Activated CD4-positive, alpha-beta T cell treated with anti-CD3 and anti-CD28 coated beads, Interleukin-2, amount 10 ng/mL, durations not matched to agents 7 days and 5 days (primary cell): ENCODE measurements at regions not wholly inside any gene's neighbourhood (a gene's known extent, or its start where the extent isn't known, plus 50 kb on each side); places are given as distances from the start of the nearest gene placed in this dataset.

Source experiments
- CTCF ChIA-PET: fragments of 350-600 bp; sonication (Branson Sonifier 250); formaldehyde crosslinking; loops from one replicate; lab custom pipeline; 2021; ENCODE audit warnings: antibody characterized with exemption; lab: Charles Lee
- POLR2A ChIA-PET: fragments of 350-600 bp; sonication (Branson Sonifier 250); formaldehyde crosslinking; loops from one replicate; lab custom pipeline; 2021; ENCODE audit warnings: antibody characterized with exemption; lab: Charles Lee
- DNase-seq: peaks from one replicate; pipeline ENCODE4 v3.0.0-alpha.2; 2020
- H3K27ac Mint-ChIP-seq: one replicate; pipeline ENCODE4 v1.8.0; 2021; ENCODE audit warnings: mild to moderate bottlenecking, moderate library complexity, mixed read lengths
- H3K27me3 Mint-ChIP-seq: one replicate; pipeline ENCODE4 v1.8.0; 2021; ENCODE audit warnings: mixed read lengths
- H3K36me3 Mint-ChIP-seq: one replicate; pipeline ENCODE4 v1.8.0; 2021; ENCODE audit warnings: low read depth, mixed read lengths
- H3K4me1 Mint-ChIP-seq: one replicate; pipeline ENCODE4 v1.8.0; 2021; ENCODE audit warnings: mixed read lengths
- H3K4me3 Mint-ChIP-seq: one replicate; pipeline ENCODE4 v1.8.0; 2021; ENCODE audit warnings: mild to moderate bottlenecking, moderate library complexity, mixed read lengths
- H3K9me3 Mint-ChIP-seq: one replicate; pipeline ENCODE4 v1.8.0; 2021; ENCODE audit warnings: mixed read lengths

GRCh38 chr5:3217771-3218495 lies 377.7 kb upstream of the IRX1 start:
- POLR2A ChIA-PET, result no interaction called here
- no peak for DNase-seq
- Mint-ChIP-seq H3K36me3 (no peaks in the 10 kb centered on the region), H3K4me3 (no peak overlapping the region), H3K9me3 (no peaks in the 10 kb centered on the region), H3K27me3 (no peaks in the 10 kb centered on the region), H3K4me1 (no peaks in the 10 kb centered on the region), H3K27ac (no peak overlapping the region)
- CTCF ChIA-PET, result interaction anchor here (0.6 kb wide), 1 partner anchor 1018 kb away, joined by 3 read pairs; no protein-coding TSS in a partner anchor

GRCh38 chr5:3217114-3217513 lies 378.5 kb upstream of the IRX1 start:
- Mint-ChIP-seq H3K36me3 (no peaks in the 10 kb centered on the region), H3K27ac (no peak overlapping the region), H3K4me3 (no peak overlapping the region), H3K4me1 (no peaks in the 10 kb centered on the region), H3K27me3 (no peaks in the 10 kb centered on the region), H3K9me3 (no peaks in the 10 kb centered on the region)
- DNase-seq, result no peak
- CTCF ChIA-PET, result no interaction called here
- POLR2A ChIA-PET, result no interaction called here

GRCh38 chr5:3216386-3216785 lies 379.2 kb upstream of the IRX1 start:
- Mint-ChIP-seq H3K9me3 (no peaks in the 10 kb centered on the region), H3K27me3 (no peaks in the 10 kb centered on the region), H3K27ac (no peak overlapping the region), H3K4me1 (no peaks in the 10 kb centered on the region), H3K4me3 (no peak overlapping the region), H3K36me3 (no peaks in the 10 kb centered on the region)
- ChIA-PET POLR2A (no interaction called here), CTCF (no interaction called here)
- no peak for DNase-seq

- Mint-ChIP-seq H3K27me3 (no peaks in the 10 kb centered on the region), H3K27ac (no peak overlapping the region), H3K4me3 (no peak overlapping the region), H3K9me3 (peaks cover 3% of the 10 kb centered on the region), H3K36me3 (no peaks in the 10 kb centered on the region), H3K4me1 (no peaks in the 10 kb centered on the region)
- DNase-seq, result no peak
- POLR2A ChIA-PET, result no interaction called here
- CTCF ChIA-PET, result no interaction called here
Measured at GRCh38 chr5:3214838-3215374, 380.7 kb upstream of the IRX1 start.

GRCh38 chr5:3214396-3214795 lies 381.2 kb upstream of the IRX1 start:
- Mint-ChIP-seq H3K27me3 (no peaks in the 10 kb centered on the region), H3K36me3 (no peaks in the 10 kb centered on the region), H3K27ac (no peak overlapping the region), H3K4me1 (no peaks in the 10 kb centered on the region), H3K4me3 (no peak overlapping the region), H3K9me3 (peaks cover 3% of the 10 kb centered on the region)
- no peak for DNase-seq
- ChIA-PET CTCF (no interaction called here), POLR2A (no interaction called here)

DNA sequence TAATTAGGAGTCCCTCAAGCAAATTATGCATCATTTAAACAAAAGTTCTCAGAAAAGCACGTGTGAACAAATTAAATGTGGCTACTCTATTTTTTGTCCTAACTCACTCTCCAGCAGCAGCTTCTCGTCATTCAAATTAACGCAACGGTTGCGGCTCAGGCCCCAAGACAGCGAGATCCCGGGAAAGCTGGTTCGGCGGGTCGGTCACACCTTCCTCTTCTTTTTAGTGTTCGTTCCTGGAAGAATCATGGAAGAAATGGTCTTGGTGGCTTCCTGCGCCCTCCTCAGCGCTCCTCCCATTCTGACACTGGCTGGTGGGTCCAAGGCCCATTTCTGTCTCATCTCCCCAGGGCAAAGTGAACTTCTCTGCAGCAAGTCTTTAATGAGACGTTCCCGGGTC lies 382.8 kb upstream of the IRX1 start:
- ChIA-PET CTCF (no interaction called here), POLR2A (no interaction called here)
- H3K36me3 Mint-ChIP-seq, result no peaks in the 10 kb centered on the region

DNA sequence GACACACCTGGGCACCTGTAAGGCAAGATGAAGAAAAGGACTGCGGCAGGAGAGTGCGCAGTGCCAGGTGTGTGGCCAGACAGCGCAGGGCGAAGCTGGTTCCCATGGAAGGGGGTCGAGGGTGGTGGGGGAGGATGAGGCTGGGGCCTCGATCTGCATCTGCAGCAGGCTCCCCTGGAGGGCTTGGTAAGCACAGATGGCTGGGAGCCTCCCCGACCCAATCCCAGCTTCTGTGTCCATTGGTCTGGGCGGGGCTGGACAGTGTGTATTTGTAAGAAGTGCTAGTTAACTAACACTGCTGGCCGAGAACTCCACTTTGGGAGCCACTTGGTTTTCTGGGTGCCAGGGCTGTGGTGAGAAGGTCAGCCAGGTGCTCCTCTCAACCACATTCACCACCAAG lies 385.1 kb upstream of the IRX1 start:
- ChIA-PET CTCF (no interaction called here), POLR2A (no interaction called here)
- no peak overlapping the region for H3K27ac Mint-ChIP-seq
- H3K4me1 Mint-ChIP-seq, result no peaks in the 10 kb centered on the region
- peaks cover 8% of the 10 kb centered on the region for H3K9me3 Mint-ChIP-seq
- no peaks in the 10 kb centered on the region for H3K36me3 Mint-ChIP-seq
- H3K27me3 Mint-ChIP-seq, result no peaks in the 10 kb centered on the region
- no peak for DNase-seq
- no peak overlapping the region for H3K4me3 Mint-ChIP-seq

More for the DNA sequence above, 382.8 kb upstream of the IRX1 start:
- H3K4me1 Mint-ChIP-seq, result no peaks in the 10 kb centered on the region
- H3K27ac Mint-ChIP-seq, result no peak overlapping the region
- no peak for DNase-seq
- no peaks in the 10 kb centered on the region for H3K27me3 Mint-ChIP-seq
- H3K4me3 Mint-ChIP-seq, result no peak overlapping the region
- H3K9me3 Mint-ChIP-seq, result peaks cover 7% of the 10 kb centered on the region

GRCh38 chr5:3209918-3210317 lies 385.7 kb upstream of the IRX1 start:
- no peak for DNase-seq
- H3K27ac Mint-ChIP-seq, result no peak overlapping the region
- no peaks in the 10 kb centered on the region for H3K36me3 Mint-ChIP-seq
- H3K4me3 Mint-ChIP-seq, result no peak overlapping the region
- ChIA-PET POLR2A (no interaction called here), CTCF (no interaction called here)
- peaks cover 8% of the 10 kb centered on the region for H3K9me3 Mint-ChIP-seq
- no peaks in the 10 kb centered on the region for H3K4me1 Mint-ChIP-seq
- no peaks in the 10 kb centered on the region for H3K27me3 Mint-ChIP-seq

DNA sequence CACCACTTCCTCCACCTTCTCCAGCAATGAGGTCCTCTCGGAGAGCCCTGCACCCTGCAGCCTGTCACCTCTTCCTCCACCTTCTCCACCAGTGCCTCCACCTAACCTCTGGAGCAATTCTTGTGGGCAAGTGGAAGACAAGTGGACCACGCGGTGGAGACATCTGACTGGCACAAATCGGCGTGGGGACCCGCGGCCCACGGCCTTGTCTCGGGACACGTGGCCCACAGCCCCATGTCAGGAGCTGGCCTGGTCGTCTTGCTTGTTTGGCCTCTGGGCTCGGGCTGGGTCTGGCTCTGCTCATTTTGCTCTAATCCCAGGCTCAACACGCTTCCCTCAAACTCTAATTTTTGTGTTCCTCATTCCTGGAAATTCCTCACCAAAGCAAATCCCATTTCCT lies 393.1 kb upstream of the IRX1 start:
- POLR2A ChIA-PET, result no interaction called here
- Mint-ChIP-seq H3K27me3 (peaks cover 10% of the 10 kb centered on the region), H3K4me1 (no peaks in the 10 kb centered on the region), H3K4me3 (no peak overlapping the region), H3K27ac (no peak overlapping the region), H3K36me3 (no peaks in the 10 kb centered on the region), H3K9me3 (no peaks in the 10 kb centered on the region)
- CTCF ChIA-PET, result no interaction called here
- no peak for DNase-seq

DNA sequence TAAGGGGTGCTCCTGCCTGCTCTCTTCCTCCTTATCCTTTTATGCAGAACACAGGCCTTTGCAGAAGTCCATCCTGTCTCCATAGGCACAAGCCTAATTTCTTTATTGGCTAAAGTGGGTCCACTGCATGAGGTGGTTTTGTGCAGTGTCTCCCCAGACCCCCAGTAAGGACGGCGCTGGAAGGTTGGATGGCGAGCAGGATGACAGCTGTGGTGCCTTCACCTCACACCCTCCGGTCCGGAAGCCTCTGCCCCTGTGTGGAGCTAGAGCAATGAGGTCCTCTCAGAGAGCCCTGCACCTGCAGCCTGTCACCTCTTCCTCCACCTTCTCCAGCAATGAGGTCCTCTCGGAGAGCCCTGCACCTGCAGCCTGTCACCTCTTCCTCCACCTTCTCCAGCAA lies 393.7 kb upstream of the IRX1 start:
- no peak overlapping the region for H3K4me3 Mint-ChIP-seq
- H3K36me3 Mint-ChIP-seq, result no peaks in the 10 kb centered on the region
- H3K27ac Mint-ChIP-seq, result no peak overlapping the region
- POLR2A ChIA-PET, result no interaction called here
- CTCF ChIA-PET, result no interaction called here
- peaks cover 15% of the 10 kb centered on the region for H3K27me3 Mint-ChIP-seq
- H3K9me3 Mint-ChIP-seq, result no peaks in the 10 kb centered on the region
- no peaks in the 10 kb centered on the region for H3K4me1 Mint-ChIP-seq
- DNase-seq, result no peak

DNA sequence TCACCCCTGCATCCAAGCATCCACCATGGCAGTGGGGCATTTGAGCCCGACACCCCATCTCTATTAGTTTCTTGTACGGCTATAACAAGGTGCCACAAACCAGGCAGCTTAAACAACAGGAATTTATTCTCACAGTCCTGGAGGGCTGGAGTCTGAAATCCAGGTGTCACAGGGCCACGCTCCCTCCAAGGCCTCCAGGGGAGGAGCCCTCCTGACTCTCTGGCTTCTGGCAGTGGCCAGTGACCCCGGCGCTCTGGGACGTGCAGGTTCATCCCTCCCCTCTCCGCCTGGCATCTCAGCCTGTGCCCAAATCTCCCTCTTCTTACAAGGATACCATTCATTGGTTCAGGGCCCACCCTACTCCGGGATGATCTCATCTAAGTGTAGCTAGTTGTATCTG lies 394.5 kb upstream of the IRX1 start:
- H3K4me3 Mint-ChIP-seq, result no peak overlapping the region
- no peaks in the 10 kb centered on the region for H3K36me3 Mint-ChIP-seq
- ChIA-PET CTCF (no interaction called here), POLR2A (no interaction called here)
- H3K9me3 Mint-ChIP-seq, result no peaks in the 10 kb centered on the region
- no peaks in the 10 kb centered on the region for H3K4me1 Mint-ChIP-seq
- H3K27ac Mint-ChIP-seq, result no peak overlapping the region
- peaks cover 17% of the 10 kb centered on the region for H3K27me3 Mint-ChIP-seq
- DNase-seq, result no peak

- H3K36me3 Mint-ChIP-seq, result no peaks in the 10 kb centered on the region
- no peaks in the 10 kb centered on the region for H3K4me1 Mint-ChIP-seq
- H3K9me3 Mint-ChIP-seq, result no peaks in the 10 kb centered on the region
- ChIA-PET CTCF (no interaction called here), POLR2A (no interaction called here)
- peaks cover 17% of the 10 kb centered on the region for H3K27me3 Mint-ChIP-seq
- no peak overlapping the region for H3K4me3 Mint-ChIP-seq
- no peak overlapping the region for H3K27ac Mint-ChIP-seq
- no peak for DNase-seq
Measured at GRCh38 chr5:3199962-3200755, 395.5 kb upstream of the IRX1 start.

DNA sequence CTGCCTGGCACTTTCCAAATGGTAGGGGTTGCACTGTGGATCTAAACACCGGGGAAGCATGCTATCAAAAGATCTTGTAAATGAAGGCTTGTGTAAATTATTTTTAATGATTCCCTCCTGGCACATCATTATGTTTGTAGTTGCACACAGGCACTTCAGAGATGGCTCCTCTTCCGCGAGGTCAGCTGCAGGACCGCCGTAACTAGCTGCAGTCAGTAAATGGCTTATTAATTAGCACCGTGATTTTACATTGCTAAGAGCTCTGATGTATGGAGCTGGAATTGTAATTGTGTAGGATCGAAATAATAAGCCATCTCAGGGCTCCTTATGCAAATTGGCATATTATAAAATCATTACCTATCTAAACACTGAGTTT lies 397.6 kb upstream of the IRX1 start:
- H3K4me3 Mint-ChIP-seq, result no peak overlapping the region
- CTCF ChIA-PET, result no interaction called here
- DNase-seq, result no peak
- POLR2A ChIA-PET, result no interaction called here
- H3K4me1 Mint-ChIP-seq, result no peaks in the 10 kb centered on the region
- no peaks in the 10 kb centered on the region for H3K9me3 Mint-ChIP-seq
- H3K36me3 Mint-ChIP-seq, result no peaks in the 10 kb centered on the region
- H3K27ac Mint-ChIP-seq, result no peak overlapping the region
- peaks cover 17% of the 10 kb centered on the region for H3K27me3 Mint-ChIP-seq
